GM18507 (cell line): ENCODE measurements at regions not wholly inside any gene's neighbourhood (a gene's known extent, or its start where the extent isn't known, plus 50 kb on each side); places are given as distances from the start of the nearest gene placed in this dataset.

Source experiments
- DNase-seq: peaks from one replicate; pipeline ENCODE4 v3.0.0; 2011; ENCODE audit warnings: low read depth; ENCODE audit not compliant: insufficient read length; ENCODE audit errors: extremely low spot score
- FAIRE-seq: peaks from 2 replicates; lab custom pipeline; 2011; peaks lifted over from hg19 to GRCh38; lab: Jason Lieb, UNC

- no peak for DNase-seq
- no peak for FAIRE-seq
Observed at GRCh38 chr1:75062111-75062510, 72.1 kb upstream of the LHX8 start.

- DNase-seq (no peak), FAIRE-seq (no peak)
Observed at GRCh38 chr1:75067975-75068374, 66.2 kb upstream of the LHX8 start.

- FAIRE-seq (no peak), DNase-seq (no peak)
Observed at GRCh38 chr1:75074831-75075395, 59.3 kb upstream of the LHX8 start.

- DNase-seq (no peak), FAIRE-seq (no peak)
Observed at GRCh38 chr1:75079538-75080290, 54.5 kb upstream of the LHX8 start.

DNA sequence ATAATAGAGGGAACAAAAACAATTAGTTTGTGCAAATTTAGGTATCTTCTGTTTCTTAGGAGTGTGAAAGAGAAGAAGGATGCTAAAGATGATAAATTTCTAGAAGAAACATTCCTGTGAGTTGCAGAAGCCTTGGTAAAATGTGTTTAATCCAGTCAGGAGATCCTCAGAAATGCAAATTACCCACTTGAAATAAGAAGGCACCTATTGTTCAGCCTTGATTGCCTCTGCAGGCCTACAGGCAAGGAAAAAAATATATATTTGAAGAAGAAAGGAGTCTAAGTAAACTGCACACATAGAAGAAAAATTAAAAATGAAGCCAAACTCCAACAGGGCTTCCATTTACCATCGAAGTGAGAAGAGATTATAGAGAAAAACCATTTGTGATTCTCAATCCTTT, 51.0 kb upstream of the LHX8 start:
- DNase-seq = no peak
- FAIRE-seq = no peak

DNA sequence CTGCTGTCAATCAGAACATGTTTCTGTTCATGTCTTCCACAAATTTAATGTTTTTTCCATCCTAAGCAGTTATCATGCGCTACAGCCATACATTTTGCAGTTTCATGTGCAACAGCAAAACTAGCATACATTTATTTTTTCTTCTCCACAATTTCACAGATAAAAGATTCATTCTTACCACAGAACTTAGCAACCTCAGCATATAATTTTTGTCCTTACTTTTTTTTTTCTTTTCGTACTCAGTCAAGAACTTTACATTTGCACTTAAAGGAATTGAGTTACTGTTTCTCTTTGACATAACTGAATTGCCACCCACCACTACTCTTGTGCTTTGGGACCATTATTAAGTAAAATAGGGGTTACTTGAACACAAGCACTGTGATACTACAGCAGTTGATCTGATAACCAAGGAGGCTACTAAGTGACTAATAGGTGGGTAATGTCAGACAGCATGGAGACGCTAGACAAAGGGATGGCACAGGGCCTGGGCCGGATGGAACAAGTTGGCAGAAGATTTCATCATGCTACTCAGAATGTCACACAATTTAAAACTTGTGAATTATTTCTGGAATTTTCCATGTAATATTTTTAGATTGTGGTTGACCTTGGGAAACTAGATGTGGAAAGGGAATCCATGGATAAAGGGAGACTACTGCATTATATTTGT, 50.2 kb upstream of the LHX8 start:
- FAIRE-seq = no peak
- no peak for DNase-seq
